Liver (tissue), 3 donors: ENCODE measurements at regions not wholly inside any gene's neighbourhood (a gene's known extent, or its start where the extent isn't known, plus 50 kb on each side); places are given as distances from the start of the nearest gene placed in this dataset.

Source experiments
- GABPA ChIP-seq, 2 donors: IDR thresholded peaks in 1 of 2; conservative IDR thresholded peaks in 1 of 2; 2 replicates each; pipeline ENCODE4 v1.6.1; 2016; ENCODE audit warnings: antibody characterized with exemption in 2 of 2, mild to moderate bottlenecking in 1 of 2, moderate library complexity in 1 of 2
- HNF4A ChIP-seq, 2 donors: conservative IDR thresholded peaks; 2 replicates each; pipeline ENCODE4 v1.6.1; 2016; ENCODE audit warnings: antibody characterized with exemption in 2 of 2, mild to moderate bottlenecking in 2 of 2
- RAD21 ChIP-seq, 2 donors: IDR thresholded peaks; 2 replicates each; pipeline ENCODE4 v1.6.1; 2016; ENCODE audit warnings: antibody characterized with exemption in 2 of 2, mild to moderate bottlenecking in 2 of 2
- SP1 ChIP-seq: IDR thresholded peaks from 2 replicates; pipeline ENCODE4 v1.6.1; 2018; ENCODE audit warnings: antibody characterized with exemption, mild to moderate bottlenecking
- TAF1 ChIP-seq: conservative IDR thresholded peaks from 2 replicates; pipeline ENCODE4 v1.6.1; 2016; ENCODE audit warnings: antibody characterized with exemption, mild to moderate bottlenecking
- YY1 ChIP-seq: IDR thresholded peaks from 2 replicates; pipeline ENCODE4 v1.6.1; 2016; ENCODE audit warnings: antibody characterized with exemption, mild to moderate bottlenecking
- TF ChIP-seq, protein P1 (sequence below): fragments of 150-350 bp; IDR thresholded peaks from 2 replicates; pipeline ENCODE4 v1.5.1; 2017; ENCODE audit warnings: improper control_type of control experiment, low read depth, low read length; ENCODE audit not compliant: missing input control
- TF ChIP-seq, protein P2 (sequence below): IDR thresholded peaks from 2 replicates; pipeline ENCODE4 v1.6.1; 2016; ENCODE audit warnings: antibody characterized with exemption
- TF ChIP-seq, protein P3 (sequence below): IDR thresholded peaks from 2 replicates; pipeline ENCODE4 v1.6.1; 2016; ENCODE audit warnings: antibody characterized with exemption
- TF ChIP-seq, protein P4 (sequence below): IDR thresholded peaks from 2 replicates; pipeline ENCODE4 v1.6.1; 2016; ENCODE audit warnings: antibody characterized with exemption, mild to moderate bottlenecking
- TF ChIP-seq, protein P5 (sequence below): IDR thresholded peaks from 2 replicates; pipeline ENCODE4 v1.6.1; 2016; ENCODE audit warnings: antibody characterized with exemption
- donor health status: healthy.
- donor health status: healthy.

DNA sequence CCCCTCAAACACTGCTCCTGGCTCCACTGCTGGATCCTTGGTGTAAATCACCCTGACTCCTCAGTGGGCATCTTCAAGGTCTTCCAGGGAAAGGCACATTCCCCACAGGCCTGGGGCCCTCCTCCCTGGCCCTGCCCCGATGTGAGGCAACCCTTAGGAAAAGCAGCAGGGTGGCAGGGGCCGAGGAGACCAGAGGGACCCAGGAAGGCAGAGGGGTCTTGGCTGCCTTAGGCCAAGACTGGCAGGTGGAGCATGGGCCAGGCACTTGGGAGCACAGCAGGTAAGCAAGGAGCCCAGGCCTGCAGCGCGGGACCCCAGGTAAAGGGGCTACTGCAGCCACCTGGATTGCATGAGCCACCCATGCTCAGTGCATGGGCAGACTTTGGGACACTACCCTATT is 96.9 kb downstream of the GYPC start:
- TF ChIP-seq, protein P1, sequence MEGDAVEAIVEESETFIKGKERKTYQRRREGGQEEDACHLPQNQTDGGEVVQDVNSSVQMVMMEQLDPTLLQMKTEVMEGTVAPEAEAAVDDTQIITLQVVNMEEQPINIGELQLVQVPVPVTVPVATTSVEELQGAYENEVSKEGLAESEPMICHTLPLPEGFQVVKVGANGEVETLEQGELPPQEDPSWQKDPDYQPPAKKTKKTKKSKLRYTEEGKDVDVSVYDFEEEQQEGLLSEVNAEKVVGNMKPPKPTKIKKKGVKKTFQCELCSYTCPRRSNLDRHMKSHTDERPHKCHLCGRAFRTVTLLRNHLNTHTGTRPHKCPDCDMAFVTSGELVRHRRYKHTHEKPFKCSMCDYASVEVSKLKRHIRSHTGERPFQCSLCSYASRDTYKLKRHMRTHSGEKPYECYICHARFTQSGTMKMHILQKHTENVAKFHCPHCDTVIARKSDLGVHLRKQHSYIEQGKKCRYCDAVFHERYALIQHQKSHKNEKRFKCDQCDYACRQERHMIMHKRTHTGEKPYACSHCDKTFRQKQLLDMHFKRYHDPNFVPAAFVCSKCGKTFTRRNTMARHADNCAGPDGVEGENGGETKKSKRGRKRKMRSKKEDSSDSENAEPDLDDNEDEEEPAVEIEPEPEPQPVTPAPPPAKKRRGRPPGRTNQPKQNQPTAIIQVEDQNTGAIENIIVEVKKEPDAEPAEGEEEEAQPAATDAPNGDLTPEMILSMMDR: no peak
- TF ChIP-seq, protein P2, sequence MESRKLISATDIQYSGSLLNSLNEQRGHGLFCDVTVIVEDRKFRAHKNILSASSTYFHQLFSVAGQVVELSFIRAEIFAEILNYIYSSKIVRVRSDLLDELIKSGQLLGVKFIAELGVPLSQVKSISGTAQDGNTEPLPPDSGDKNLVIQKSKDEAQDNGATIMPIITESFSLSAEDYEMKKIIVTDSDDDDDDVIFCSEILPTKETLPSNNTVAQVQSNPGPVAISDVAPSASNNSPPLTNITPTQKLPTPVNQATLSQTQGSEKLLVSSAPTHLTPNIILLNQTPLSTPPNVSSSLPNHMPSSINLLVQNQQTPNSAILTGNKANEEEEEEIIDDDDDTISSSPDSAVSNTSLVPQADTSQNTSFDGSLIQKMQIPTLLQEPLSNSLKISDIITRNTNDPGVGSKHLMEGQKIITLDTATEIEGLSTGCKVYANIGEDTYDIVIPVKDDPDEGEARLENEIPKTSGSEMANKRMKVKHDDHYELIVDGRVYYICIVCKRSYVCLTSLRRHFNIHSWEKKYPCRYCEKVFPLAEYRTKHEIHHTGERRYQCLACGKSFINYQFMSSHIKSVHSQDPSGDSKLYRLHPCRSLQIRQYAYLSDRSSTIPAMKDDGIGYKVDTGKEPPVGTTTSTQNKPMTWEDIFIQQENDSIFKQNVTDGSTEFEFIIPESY: no peak
- TF ChIP-seq SP1 (no peak), RAD21 (IDR thresholded peaks at IDR 0.05) (no peak), HNF4A (conservative IDR thresholded peaks at IDR 0.05) (no peak), TAF1 (no peak), GABPA (IDR thresholded peaks at IDR 0.05 in 1 of 2, conservative IDR thresholded peaks at IDR 0.05 in 1 of 2) (no peak), YY1 (no peak)
- TF ChIP-seq, protein P3, sequence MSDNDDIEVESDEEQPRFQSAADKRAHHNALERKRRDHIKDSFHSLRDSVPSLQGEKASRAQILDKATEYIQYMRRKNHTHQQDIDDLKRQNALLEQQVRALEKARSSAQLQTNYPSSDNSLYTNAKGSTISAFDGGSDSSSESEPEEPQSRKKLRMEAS: no peak
- TF ChIP-seq, protein P4, sequence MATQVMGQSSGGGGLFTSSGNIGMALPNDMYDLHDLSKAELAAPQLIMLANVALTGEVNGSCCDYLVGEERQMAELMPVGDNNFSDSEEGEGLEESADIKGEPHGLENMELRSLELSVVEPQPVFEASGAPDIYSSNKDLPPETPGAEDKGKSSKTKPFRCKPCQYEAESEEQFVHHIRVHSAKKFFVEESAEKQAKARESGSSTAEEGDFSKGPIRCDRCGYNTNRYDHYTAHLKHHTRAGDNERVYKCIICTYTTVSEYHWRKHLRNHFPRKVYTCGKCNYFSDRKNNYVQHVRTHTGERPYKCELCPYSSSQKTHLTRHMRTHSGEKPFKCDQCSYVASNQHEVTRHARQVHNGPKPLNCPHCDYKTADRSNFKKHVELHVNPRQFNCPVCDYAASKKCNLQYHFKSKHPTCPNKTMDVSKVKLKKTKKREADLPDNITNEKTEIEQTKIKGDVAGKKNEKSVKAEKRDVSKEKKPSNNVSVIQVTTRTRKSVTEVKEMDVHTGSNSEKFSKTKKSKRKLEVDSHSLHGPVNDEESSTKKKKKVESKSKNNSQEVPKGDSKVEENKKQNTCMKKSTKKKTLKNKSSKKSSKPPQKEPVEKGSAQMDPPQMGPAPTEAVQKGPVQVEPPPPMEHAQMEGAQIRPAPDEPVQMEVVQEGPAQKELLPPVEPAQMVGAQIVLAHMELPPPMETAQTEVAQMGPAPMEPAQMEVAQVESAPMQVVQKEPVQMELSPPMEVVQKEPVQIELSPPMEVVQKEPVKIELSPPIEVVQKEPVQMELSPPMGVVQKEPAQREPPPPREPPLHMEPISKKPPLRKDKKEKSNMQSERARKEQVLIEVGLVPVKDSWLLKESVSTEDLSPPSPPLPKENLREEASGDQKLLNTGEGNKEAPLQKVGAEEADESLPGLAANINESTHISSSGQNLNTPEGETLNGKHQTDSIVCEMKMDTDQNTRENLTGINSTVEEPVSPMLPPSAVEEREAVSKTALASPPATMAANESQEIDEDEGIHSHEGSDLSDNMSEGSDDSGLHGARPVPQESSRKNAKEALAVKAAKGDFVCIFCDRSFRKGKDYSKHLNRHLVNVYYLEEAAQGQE: no peak
- TF ChIP-seq, protein P5, sequence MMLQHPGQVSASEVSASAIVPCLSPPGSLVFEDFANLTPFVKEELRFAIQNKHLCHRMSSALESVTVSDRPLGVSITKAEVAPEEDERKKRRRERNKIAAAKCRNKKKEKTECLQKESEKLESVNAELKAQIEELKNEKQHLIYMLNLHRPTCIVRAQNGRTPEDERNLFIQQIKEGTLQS: no peak
